ENCODE measurements at regions not wholly inside any gene's neighbourhood (a gene's known extent, or its start where the extent isn't known, plus 50 kb on each side); places are given as distances from the start of the nearest gene placed in this dataset.

GRCh38 chr19:28501976-28502375 is 711.0 kb downstream of the UQCRFS1 start:
- TF ChIP-seq RAD21 (IDR thresholded peaks at IDR 0.05; ENCODE audit: low read depth) = no peak
- no peak for TF ChIP-seq TAF1 (IDR thresholded peaks at IDR 0.05; ENCODE audit: low read depth)
- no peak for TF ChIP-seq REST (IDR thresholded peaks at IDR 0.05; ENCODE audit: low read depth)
- TF ChIP-seq NFIC (IDR thresholded peaks at IDR 0.05) = no peak
- no peak for TF ChIP-seq CREB1 (IDR thresholded peaks at IDR 0.05; ENCODE audit: low read depth)
- no peak for TF ChIP-seq USF1 (IDR thresholded peaks at IDR 0.05)
- no peak for TF ChIP-seq EP300 (IDR thresholded peaks at IDR 0.05; ENCODE audit: borderline replicate concordance)
- TF ChIP-seq ZBTB7A (IDR thresholded peaks at IDR 0.05; ENCODE audit: low read depth) = no peak

GRCh38 chr19:28500982-28501630 is 711.8 kb downstream of the UQCRFS1 start:
- TF ChIP-seq TCF12 (IDR thresholded peaks at IDR 0.05; ENCODE audit: low read depth) = no peak
- TF ChIP-seq CEBPB (IDR thresholded peaks at IDR 0.05) = no peak
- no peak for TF ChIP-seq EGR1 (IDR thresholded peaks at IDR 0.05)
- TF ChIP-seq TEAD4 (IDR thresholded peaks at IDR 0.05) = no peak
- no peak for TF ChIP-seq RAD21 (IDR thresholded peaks at IDR 0.05; ENCODE audit: low read depth)
- no peak for TF ChIP-seq USF1 (IDR thresholded peaks at IDR 0.05)
- no peak for TF ChIP-seq MAX (IDR thresholded peaks at IDR 0.05)
- no peak for TF ChIP-seq REST (IDR thresholded peaks at IDR 0.05; ENCODE audit: low read depth)
- TF ChIP-seq CREB1 (IDR thresholded peaks at IDR 0.05; ENCODE audit: low read depth) = no peak
- no peak for TF ChIP-seq YY1 (IDR thresholded peaks at IDR 0.05; ENCODE audit: low read depth)
- TF ChIP-seq FOXM1 (IDR thresholded peaks at IDR 0.05; ENCODE audit: borderline replicate concordance, low read depth) = no peak
- TF ChIP-seq EP300 (IDR thresholded peaks at IDR 0.05; ENCODE audit: borderline replicate concordance) = no peak
- TF ChIP-seq NFIC (IDR thresholded peaks at IDR 0.05) = no peak
- TF ChIP-seq TAF1 (IDR thresholded peaks at IDR 0.05; ENCODE audit: low read depth) = no peak
- no peak for TF ChIP-seq ZBTB7A (IDR thresholded peaks at IDR 0.05; ENCODE audit: low read depth)

- TF ChIP-seq TEAD4 (IDR thresholded peaks at IDR 0.05) = no peak
- TF ChIP-seq FOXM1 (IDR thresholded peaks at IDR 0.05; ENCODE audit: borderline replicate concordance, low read depth) = no peak
Observed at GRCh38 chr19:28500296-28500695, 712.7 kb downstream of the UQCRFS1 start.

- no peak for TF ChIP-seq MAX (IDR thresholded peaks at IDR 0.05)
- TF ChIP-seq USF1 (IDR thresholded peaks at IDR 0.05) = no peak
- TF ChIP-seq ZBTB7A (IDR thresholded peaks at IDR 0.05; ENCODE audit: low read depth) = no peak
- TF ChIP-seq TAF1 (IDR thresholded peaks at IDR 0.05; ENCODE audit: low read depth) = no peak
- no peak for TF ChIP-seq YY1 (IDR thresholded peaks at IDR 0.05; ENCODE audit: low read depth)
- TF ChIP-seq REST (IDR thresholded peaks at IDR 0.05; ENCODE audit: low read depth) = no peak
- TF ChIP-seq CEBPB (IDR thresholded peaks at IDR 0.05) = no peak
- no peak for TF ChIP-seq TCF12 (IDR thresholded peaks at IDR 0.05; ENCODE audit: low read depth)
- no peak for TF ChIP-seq RAD21 (IDR thresholded peaks at IDR 0.05; ENCODE audit: low read depth)
- no peak for TF ChIP-seq EGR1 (IDR thresholded peaks at IDR 0.05)
- no peak for TF ChIP-seq NFIC (IDR thresholded peaks at IDR 0.05)
- TF ChIP-seq EP300 (IDR thresholded peaks at IDR 0.05; ENCODE audit: borderline replicate concordance) = no peak
- TF ChIP-seq CREB1 (IDR thresholded peaks at IDR 0.05; ENCODE audit: low read depth) = no peak
- TF ChIP-seq TEAD4 (IDR thresholded peaks at IDR 0.05) = no peak
- no peak for TF ChIP-seq FOXM1 (IDR thresholded peaks at IDR 0.05; ENCODE audit: borderline replicate concordance, low read depth)
Observed at GRCh38 chr19:28498404-28498976, 714.5 kb downstream of the UQCRFS1 start.

Data from Ishikawa (cell line).